ENCODE measurements at regions not wholly inside any gene's neighbourhood (a gene's known extent, or its start where the extent isn't known, plus 50 kb on each side); places are given as distances from the start of the nearest gene placed in this dataset.

- no peak for DNase-seq
These were observed 59.0 kb upstream of the LAPTM4A start for GRCh38 chr2:20110383-20110782.

GRCh38 chr2:20108655-20109396, 57.4 kb upstream of the LAPTM4A start:
- peak; percentile 48 for DNase-seq

- DNase-seq: no peak
These were observed 56.3 kb upstream of the LAPTM4A start for GRCh38 chr2:20107776-20108175.

- no peak for DNase-seq
These were observed 55.9 kb upstream of the LAPTM4A start for GRCh38 chr2:20107352-20107751.

- DNase-seq: no peak
These were observed 55.3 kb upstream of the LAPTM4A start for GRCh38 chr2:20106746-20107145.

GRCh38 chr2:20104900-20105545, 53.6 kb upstream of the LAPTM4A start:
- DNase-seq: peak; percentile 40

GRCh38 chr2:20103530-20103929, 52.1 kb upstream of the LAPTM4A start:
- DNase-seq: peak; percentile 76

Data from DMS53 (cell line).